NCI-H1105 treated with DMSO at 0.1 percent for 48 hours (cell line): ENCODE measurements at regions not wholly inside any gene's neighbourhood (a gene's known extent, or its start where the extent isn't known, plus 50 kb on each side); places are given as distances from the start of the nearest gene placed in this dataset.
A peak's percentile ranks its signal among the peaks of the same experiment; 100 is the strongest.

Source experiments
- DNase-seq: peaks from one replicate; lab custom pipeline; 2025; lab: John Stamatoyannopoulos, UW

- no peak for DNase-seq
Observed at GRCh38 chr11:110785398-110785797, 73.2 kb upstream of the ARHGAP20 start.

GRCh38 chr11:110782616-110783015 is 70.4 kb upstream of the ARHGAP20 start:
- DNase-seq = no peak

GRCh38 chr11:110779108-110779507 is 66.9 kb upstream of the ARHGAP20 start:
- no peak for DNase-seq

- DNase-seq = no peak
Observed at GRCh38 chr11:110778343-110778742, 66.1 kb upstream of the ARHGAP20 start.

GRCh38 chr11:110777775-110778174 is 65.5 kb upstream of the ARHGAP20 start:
- DNase-seq = no peak

GRCh38 chr11:110776081-110776480 is 63.8 kb upstream of the ARHGAP20 start:
- no peak for DNase-seq

- DNase-seq = no peak
Observed at GRCh38 chr11:110774138-110775014, 62.1 kb upstream of the ARHGAP20 start.

- no peak for DNase-seq
Observed at GRCh38 chr11:110773442-110773841, 61.2 kb upstream of the ARHGAP20 start.

- DNase-seq = no peak
Observed at GRCh38 chr11:110772863-110773262, 60.6 kb upstream of the ARHGAP20 start.

- no peak for DNase-seq
Observed at GRCh38 chr11:110766316-110766715, 54.1 kb upstream of the ARHGAP20 start.

GRCh38 chr11:110764485-110764884 is 52.2 kb upstream of the ARHGAP20 start:
- no peak for DNase-seq

- peak; percentile 27 for DNase-seq
Observed at GRCh38 chr11:110763249-110764011, 51.2 kb upstream of the ARHGAP20 start.

- DNase-seq = no peak
Observed at GRCh38 chr11:110762590-110762989, 50.4 kb upstream of the ARHGAP20 start.
